ENCODE measurements at regions not wholly inside any gene's neighbourhood (a gene's known extent, or its start where the extent isn't known, plus 50 kb on each side); places are given as distances from the start of the nearest gene placed in this dataset.

DNA sequence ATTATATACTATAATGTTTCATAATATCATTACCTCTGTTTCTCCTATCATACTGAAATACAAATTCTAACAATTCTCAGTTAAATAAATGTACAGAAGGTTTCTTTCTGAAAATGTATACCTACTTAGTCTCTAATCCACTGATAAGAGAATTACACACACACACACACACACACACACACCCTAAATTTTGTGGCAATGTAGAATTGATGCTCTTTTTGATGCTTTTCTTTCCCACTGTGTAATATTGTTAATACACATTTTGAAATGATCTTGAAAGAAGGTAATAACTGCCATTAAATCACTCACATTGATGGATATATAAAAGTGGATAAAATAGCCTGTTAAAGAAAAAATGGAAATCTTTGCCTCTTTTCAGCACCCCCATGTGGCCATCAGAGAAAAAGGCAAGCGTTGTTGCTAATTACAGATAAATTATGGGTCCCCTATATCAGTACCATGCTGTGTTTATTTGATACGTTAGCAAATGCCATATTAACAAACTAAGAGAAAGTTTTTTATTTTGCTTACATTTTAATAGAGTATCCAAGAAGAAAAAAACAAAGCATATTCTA, 76.6 kb upstream of the VGLL2 start:
- TF ChIP-seq CTCF (IDR thresholded peaks at IDR 0.05), result no peak
- Histone ChIP-seq H3K36me3 (no peaks in the 10 kb centered on the region), H3K9me3 (no peaks in the 10 kb centered on the region), H3K4me3 (no peak overlapping the region), H3K27ac (no peak overlapping the region), H3K27me3 (ENCODE audit: low read depth) (no peaks in the 10 kb centered on the region), H3K4me1 (no peaks in the 10 kb centered on the region)
- intact Hi-C loops (cut with DNase I), result no loop called here
- ATAC-seq (no peak), DNase-seq (no peak)

DNA sequence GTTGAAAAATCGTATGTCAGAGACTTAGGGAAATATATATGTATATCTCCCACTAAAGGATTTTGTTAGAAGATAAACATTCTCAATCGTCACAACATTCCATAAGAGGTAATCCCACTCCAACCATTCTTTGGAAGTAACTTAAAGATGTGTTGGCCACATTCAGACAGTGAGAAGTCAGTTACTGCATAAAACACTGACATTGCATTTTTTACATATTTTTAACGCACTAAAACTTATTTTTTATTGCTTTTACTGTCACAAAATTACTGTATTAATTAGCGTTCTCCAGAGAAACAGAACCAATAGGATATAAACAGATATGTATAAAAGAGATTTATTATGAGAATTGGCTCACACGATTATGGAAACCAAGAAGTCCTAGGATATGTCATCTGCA, 74.3 kb upstream of the VGLL2 start:
- Histone ChIP-seq H3K27me3 (ENCODE audit: low read depth) (no peaks in the 10 kb centered on the region), H3K9me3 (no peaks in the 10 kb centered on the region), H3K4me3 (no peak overlapping the region), H3K4me1 (no peaks in the 10 kb centered on the region), H3K27ac (no peak overlapping the region), H3K36me3 (no peaks in the 10 kb centered on the region)
- TF ChIP-seq CTCF (IDR thresholded peaks at IDR 0.05), result no peak
- no peak for ATAC-seq
- intact Hi-C loops (cut with DNase I), result no loop called here
- DNase-seq, result no peak

GRCh38 chr6:117191448-117191847, 73.9 kb upstream of the VGLL2 start:
- TF ChIP-seq CTCF (IDR thresholded peaks at IDR 0.05), result no peak
- Histone ChIP-seq H3K27ac (no peak overlapping the region), H3K4me3 (no peak overlapping the region), H3K27me3 (ENCODE audit: low read depth) (no peaks in the 10 kb centered on the region), H3K4me1 (no peaks in the 10 kb centered on the region), H3K9me3 (no peaks in the 10 kb centered on the region), H3K36me3 (no peaks in the 10 kb centered on the region)
- ATAC-seq (no peak), DNase-seq (no peak)
- intact Hi-C loops (cut with DNase I), result no loop called here

GRCh38 chr6:117194271-117194670, 71.1 kb upstream of the VGLL2 start:
- H3K27ac ChIP-seq, result no peak overlapping the region
- no peaks in the 10 kb centered on the region for H3K9me3 ChIP-seq
- H3K27me3 ChIP-seq (ENCODE audit: low read depth), result no peaks in the 10 kb centered on the region
- DNase-seq, result no peak
- intact Hi-C loops (cut with DNase I), result no loop called here
- no peaks in the 10 kb centered on the region for H3K36me3 ChIP-seq
- no peak for ATAC-seq
- no peak for TF ChIP-seq CTCF (IDR thresholded peaks at IDR 0.05)
- H3K4me3 ChIP-seq, result no peak overlapping the region
- no peaks in the 10 kb centered on the region for H3K4me1 ChIP-seq

GRCh38 chr6:117194978-117195377, 70.4 kb upstream of the VGLL2 start:
- TF ChIP-seq CTCF (IDR thresholded peaks at IDR 0.05), result no peak

GRCh38 chr6:117195728-117196127, 69.6 kb upstream of the VGLL2 start:
- ATAC-seq, result no peak
- no peaks in the 10 kb centered on the region for H3K36me3 ChIP-seq
- intact Hi-C loops (cut with DNase I), result no loop called here

More at GRCh38 chr6:117194978-117195377, 70.4 kb upstream of the VGLL2 start:
- intact Hi-C loops (cut with DNase I), result no loop called here
- ATAC-seq (no peak), DNase-seq (no peak)
- Histone ChIP-seq H3K27ac (no peak overlapping the region), H3K4me1 (no peaks in the 10 kb centered on the region), H3K9me3 (no peaks in the 10 kb centered on the region), H3K27me3 (ENCODE audit: low read depth) (no peaks in the 10 kb centered on the region), H3K36me3 (no peaks in the 10 kb centered on the region), H3K4me3 (no peak overlapping the region)

More at GRCh38 chr6:117195728-117196127, 69.6 kb upstream of the VGLL2 start:
- no peak overlapping the region for H3K27ac ChIP-seq
- H3K4me1 ChIP-seq, result no peaks in the 10 kb centered on the region
- H3K27me3 ChIP-seq (ENCODE audit: low read depth), result no peaks in the 10 kb centered on the region
- no peak overlapping the region for H3K4me3 ChIP-seq
- TF ChIP-seq CTCF (IDR thresholded peaks at IDR 0.05), result no peak
- DNase-seq, result no peak
- no peaks in the 10 kb centered on the region for H3K9me3 ChIP-seq

Data from lower lobe of right lung (tissue), 2 donors.